CD14-positive monocyte (primary cell): ENCODE measurements at regions not wholly inside any gene's neighbourhood (a gene's known extent, or its start where the extent isn't known, plus 50 kb on each side); places are given as distances from the start of the nearest gene placed in this dataset.

Source experiments
- DNase-seq, 3 donors: peaks; one replicate each; pipeline ENCODE4 v3.0.0-alpha.2; 2011 to 2022
- H2AFZ ChIP-seq: 2 replicates; pipeline ENCODE4 v1.6.0; 2012; ENCODE audit warnings: mild to moderate bottlenecking, low read depth, low read length, inconsistent platforms; ENCODE audit not compliant: insufficient read depth, poor library complexity, severe bottlenecking
- H3K27ac ChIP-seq, 2 donors: 1 replicate in 1 of 2; 2 replicates in 1 of 2; pipeline ENCODE4 v1.5.1; 2012 to 2013; ENCODE audit warnings: low read length in 2 of 2, control low read depth in 1 of 2, inconsistent platforms in 1 of 2, low read depth in 1 of 2, mild to moderate bottlenecking in 1 of 2
- H3K27me3 ChIP-seq, 2 donors: one replicate each; pipeline versions ENCODE4 v1.6.0 to v1.6.1; 2011 to 2013; ENCODE audit warnings: low read length in 2 of 2; ENCODE audit not compliant: control insufficient read depth in 2 of 2, insufficient read depth in 2 of 2
- H3K36me3 ChIP-seq, 2 donors: replicated peaks in 1 of 2; 1 replicate in 1 of 2; 2 replicates in 1 of 2; pipeline versions ENCODE4 v1.5.1 to v1.6.1; 2012 to 2013; ENCODE audit warnings: low read length in 2 of 2, control low read depth in 1 of 2, inconsistent platforms in 1 of 2, mild to moderate bottlenecking in 1 of 2; ENCODE audit not compliant: insufficient read depth in 2 of 2, control insufficient read depth in 1 of 2
- H3K4me1 ChIP-seq, 2 donors: 1 replicate in 1 of 2; 2 replicates in 1 of 2; pipeline versions ENCODE4 v1.5.1 to v1.6.1; 2012 to 2013; ENCODE audit warnings: low read length in 2 of 2, control low read depth in 1 of 2, inconsistent platforms in 1 of 2, mild to moderate bottlenecking in 1 of 2, moderate library complexity in 1 of 2; ENCODE audit not compliant: insufficient read depth in 2 of 2, control insufficient read depth in 1 of 2
- H3K4me2 ChIP-seq: replicated peaks from 2 replicates; pipeline ENCODE3; 2012; ENCODE audit warnings: low read length, moderate library complexity, mild to moderate bottlenecking; ENCODE audit not compliant: poor library complexity, severe bottlenecking; ENCODE audit errors: extremely low read depth
- H3K4me3 ChIP-seq, 3 experiments: fragments of 200-600 bp in 1 of 3; sonication (generic) in 1 of 3; replicated peaks in 1 of 3; 1 replicate in 2 of 3; 2 replicates in 1 of 3; pipeline ENCODE4 v1.5.1; 2011 to 2013; ENCODE audit warnings: low read length in 3 of 3, mild to moderate bottlenecking in 3 of 3, control low read depth in 2 of 3, low read depth in 2 of 3, inconsistent platforms in 1 of 3, moderate library complexity in 1 of 3
- H3K79me2 ChIP-seq: 2 replicates; pipeline ENCODE4 v1.6.0; 2012; ENCODE audit warnings: mild to moderate bottlenecking, control low read depth, inconsistent platforms, low read length, moderate library complexity; ENCODE audit not compliant: insufficient read depth
- H3K9ac ChIP-seq: 2 replicates; pipeline ENCODE4 v1.6.0; 2017; ENCODE audit warnings: low read length, mild to moderate bottlenecking; ENCODE audit not compliant: insufficient read depth, poor library complexity, severe bottlenecking
- H3K9me3 ChIP-seq, 2 donors: replicated peaks in 1 of 2; 1 replicate in 1 of 2; 2 replicates in 1 of 2; pipeline versions ENCODE4 v1.5.1 to v1.6.1; 2012 to 2013; ENCODE audit warnings: low read length in 2 of 2, control low read depth in 1 of 2; ENCODE audit not compliant: control insufficient read depth in 1 of 2, insufficient read depth in 1 of 2
- H4K20me1 ChIP-seq: 2 replicates; pipeline ENCODE4 v1.6.0; 2012; ENCODE audit warnings: mild to moderate bottlenecking, low read length, control low read depth, moderate library complexity; ENCODE audit not compliant: insufficient read depth
- H3K27ac Mint-ChIP-seq, 7 donors: one replicate each; pipeline ENCODE4 v1.8.0; 2020; ENCODE audit warnings: mild to moderate bottlenecking in 7 of 7, mixed read lengths in 7 of 7, moderate library complexity in 6 of 7, inconsistent platforms in 2 of 7
- H3K27me3 Mint-ChIP-seq, 3 donors: one replicate each; pipeline ENCODE4 v1.8.0; 2021 to 2022; ENCODE audit warnings: low read depth in 3 of 3, mild to moderate bottlenecking in 3 of 3, mixed read lengths in 3 of 3, moderate library complexity in 3 of 3, inconsistent platforms in 1 of 3
- H3K36me3 Mint-ChIP-seq, 2 donors: one replicate each; pipeline ENCODE4 v1.8.0; 2020; ENCODE audit warnings: mixed read lengths in 2 of 2, inconsistent platforms in 1 of 2, mild to moderate bottlenecking in 1 of 2
- H3K4me1 Mint-ChIP-seq: one replicate; pipeline ENCODE4 v1.8.0; 2020; ENCODE audit warnings: mild to moderate bottlenecking, mixed read lengths
- H3K4me3 Mint-ChIP-seq, 2 donors: one replicate each; pipeline ENCODE4 v1.8.0; 2020; ENCODE audit warnings: mild to moderate bottlenecking in 2 of 2, mixed read lengths in 2 of 2, moderate library complexity in 1 of 2
- H3K9me3 Mint-ChIP-seq, 7 donors: one replicate each; pipeline ENCODE4 v1.8.0; 2020 to 2022; ENCODE audit warnings: mixed read lengths in 7 of 7, mild to moderate bottlenecking in 6 of 7, moderate library complexity in 6 of 7, inconsistent platforms in 2 of 7
- CTCF ChIP-seq: fragments of 200-600 bp; IDR thresholded peaks from one replicate; pipeline ENCODE4 v1.8.0; 2022; ENCODE audit warnings: antibody characterized with exemption, mild to moderate bottlenecking
- WGBS: methylation state at CpG from one replicate; pipeline ENCODE4 v1.1.5; 2013; ENCODE audit warnings: missing lambda C conversion rate; ENCODE audit not compliant: insufficient coverage; 5-methylcytosine and 5-hydroxymethylcytosine counted together
- intact Hi-C, 2 donors: fragments of 100-400 bp; cut with micrococcal nuclease; formaldehyde crosslinking; loops; one replicate each; pipeline versions ENCODE4 v1.15.0 to v1.15.1; 2023

DNA sequence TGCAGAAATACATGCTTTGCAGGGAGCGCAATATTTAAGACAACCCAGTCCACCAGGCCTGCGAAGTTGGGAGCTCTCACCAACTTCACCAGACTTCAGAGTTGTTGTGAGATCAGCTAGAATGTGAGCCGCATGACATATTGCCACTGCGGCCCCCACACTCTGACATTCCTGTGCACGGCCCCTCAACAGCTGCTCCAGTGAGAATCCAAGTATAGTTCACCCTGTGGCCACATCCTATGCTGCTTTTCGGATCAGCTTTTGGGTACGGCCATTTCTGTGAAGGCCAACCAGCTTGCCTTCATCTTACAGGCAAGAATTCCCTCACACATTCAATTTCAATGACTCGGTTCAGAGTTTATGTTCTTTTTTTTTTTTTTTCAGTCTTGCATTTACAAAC is 177.8 kb downstream of the SOX11 start:
- Mint-ChIP-seq H3K27ac (no peak overlapping the region), H3K9me3 (peaks cover 7 to 14% (median 10%) of the 10 kb centered on the region in 7 donors), H3K36me3 (no peaks in the 10 kb centered on the region), H3K4me1 (no peaks in the 10 kb centered on the region), H3K27me3 (no peaks in the 10 kb centered on the region), H3K4me3 (no peak overlapping the region)
- peaks cover 38 to 40% of the 10 kb centered on the region in 2 donors for H3K9me3 ChIP-seq
- H3K27ac ChIP-seq: no peak overlapping the region
- H4K20me1 ChIP-seq: no peaks in the 10 kb centered on the region
- no peak overlapping the region for H3K4me2 ChIP-seq
- WGBS: 83% methylated on average over 6 of the region's 8 CpGs
- intact Hi-C loops: no loop called here
- no peak for TF ChIP-seq CTCF
- no peak for DNase-seq
- no peak overlapping the region for H3K9ac ChIP-seq
- H3K27me3 ChIP-seq: no peaks in the 10 kb centered on the region
- no peaks in the 10 kb centered on the region for H3K79me2 ChIP-seq
- no peaks in the 10 kb centered on the region for H3K36me3 ChIP-seq
- H2AFZ ChIP-seq: no peak overlapping the region
- H3K4me3 ChIP-seq: no peak overlapping the region
- H3K4me1 ChIP-seq: no peaks in the 10 kb centered on the region

DNA sequence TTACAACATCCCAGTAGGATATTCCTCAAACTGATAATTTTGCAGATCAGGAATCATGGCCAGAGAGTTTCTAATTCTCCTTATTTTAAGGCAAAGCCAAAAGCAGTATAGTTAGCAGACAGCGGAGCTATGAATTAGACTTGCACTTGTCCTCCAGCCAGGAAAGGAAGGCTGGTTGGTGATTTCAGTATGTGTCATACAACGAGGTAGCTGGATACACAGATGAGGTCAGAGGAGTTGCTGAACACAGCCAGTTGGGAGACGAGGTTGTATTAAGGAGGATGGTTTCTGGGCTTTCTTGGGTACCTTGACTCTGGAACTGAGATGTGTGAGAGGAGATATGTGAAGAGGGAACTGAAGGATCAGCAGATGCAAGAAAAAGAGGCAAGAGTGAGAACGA is 185.2 kb downstream of the SOX11 start:
- Histone ChIP-seq H3K27me3 (no peaks in the 10 kb centered on the region), H3K9ac (no peak overlapping the region), H3K4me1 (no peaks in the 10 kb centered on the region), H3K9me3 (peaks cover 5 to 8% of the 10 kb centered on the region in 2 donors), H3K79me2 (no peaks in the 10 kb centered on the region), H3K4me2 (no peak overlapping the region), H3K4me3 (no peak overlapping the region), H3K36me3 (no peaks in the 10 kb centered on the region), H3K27ac (no peak overlapping the region), H2AFZ (no peak overlapping the region), H4K20me1 (no peaks in the 10 kb centered on the region)
- intact Hi-C loops: no loop called here
- WGBS: 84% methylated on average over 3 of the region's 4 CpGs
- no peak for TF ChIP-seq CTCF
- peaks cover 0 to 8% (median 4%) of the 10 kb centered on the region in 7 donors for H3K9me3 Mint-ChIP-seq
- H3K36me3 Mint-ChIP-seq: no peaks in the 10 kb centered on the region
- no peaks in the 10 kb centered on the region for H3K4me1 Mint-ChIP-seq
- H3K27me3 Mint-ChIP-seq: no peaks in the 10 kb centered on the region
- no peak for DNase-seq
- H3K27ac Mint-ChIP-seq: no peak overlapping the region
- H3K4me3 Mint-ChIP-seq: no peak overlapping the region
